ENCODE measurements at regions not wholly inside any gene's neighbourhood (a gene's known extent, or its start where the extent isn't known, plus 50 kb on each side); places are given as distances from the start of the nearest gene placed in this dataset.

GRCh38 chr1:116279715-116280114 lies 93.3 kb upstream of the ATP1A1 start:
- H3K27me3 ChIP-seq (replicated peaks; ENCODE audit: control insufficient read depth, insufficient read depth, low read length) = no peaks in the 10 kb centered on the region
- H3K4me3 ChIP-seq (replicated peaks; ENCODE audit: low read depth, low read length) = no peak overlapping the region
- TF ChIP-seq, protein P1, sequence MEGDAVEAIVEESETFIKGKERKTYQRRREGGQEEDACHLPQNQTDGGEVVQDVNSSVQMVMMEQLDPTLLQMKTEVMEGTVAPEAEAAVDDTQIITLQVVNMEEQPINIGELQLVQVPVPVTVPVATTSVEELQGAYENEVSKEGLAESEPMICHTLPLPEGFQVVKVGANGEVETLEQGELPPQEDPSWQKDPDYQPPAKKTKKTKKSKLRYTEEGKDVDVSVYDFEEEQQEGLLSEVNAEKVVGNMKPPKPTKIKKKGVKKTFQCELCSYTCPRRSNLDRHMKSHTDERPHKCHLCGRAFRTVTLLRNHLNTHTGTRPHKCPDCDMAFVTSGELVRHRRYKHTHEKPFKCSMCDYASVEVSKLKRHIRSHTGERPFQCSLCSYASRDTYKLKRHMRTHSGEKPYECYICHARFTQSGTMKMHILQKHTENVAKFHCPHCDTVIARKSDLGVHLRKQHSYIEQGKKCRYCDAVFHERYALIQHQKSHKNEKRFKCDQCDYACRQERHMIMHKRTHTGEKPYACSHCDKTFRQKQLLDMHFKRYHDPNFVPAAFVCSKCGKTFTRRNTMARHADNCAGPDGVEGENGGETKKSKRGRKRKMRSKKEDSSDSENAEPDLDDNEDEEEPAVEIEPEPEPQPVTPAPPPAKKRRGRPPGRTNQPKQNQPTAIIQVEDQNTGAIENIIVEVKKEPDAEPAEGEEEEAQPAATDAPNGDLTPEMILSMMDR (IDR thresholded peaks at IDR 0.05; ENCODE audit: insufficient read depth, low read length, poor library complexity, severe bottlenecking) = no peak
- no peaks in the 10 kb centered on the region for H3K36me3 ChIP-seq (ENCODE audit: control insufficient read depth, insufficient read depth, low read length)
- DNase-seq (ENCODE audit: extremely low read depth, insufficient read length) = no peak

- TF ChIP-seq, protein P1 (IDR thresholded peaks at IDR 0.05; ENCODE audit: insufficient read depth, low read length, poor library complexity, severe bottlenecking) = no peak
- no peaks in the 10 kb centered on the region for H3K27me3 ChIP-seq (replicated peaks; ENCODE audit: control insufficient read depth, insufficient read depth, low read length)
- H3K36me3 ChIP-seq (ENCODE audit: control insufficient read depth, insufficient read depth, low read length) = no peaks in the 10 kb centered on the region
- no peak overlapping the region for H3K4me3 ChIP-seq (replicated peaks; ENCODE audit: low read depth, low read length)
- DNase-seq (ENCODE audit: extremely low read depth, insufficient read length) = no peak
Measured at GRCh38 chr1:116284819-116285390, 88.1 kb upstream of the ATP1A1 start.

DNA sequence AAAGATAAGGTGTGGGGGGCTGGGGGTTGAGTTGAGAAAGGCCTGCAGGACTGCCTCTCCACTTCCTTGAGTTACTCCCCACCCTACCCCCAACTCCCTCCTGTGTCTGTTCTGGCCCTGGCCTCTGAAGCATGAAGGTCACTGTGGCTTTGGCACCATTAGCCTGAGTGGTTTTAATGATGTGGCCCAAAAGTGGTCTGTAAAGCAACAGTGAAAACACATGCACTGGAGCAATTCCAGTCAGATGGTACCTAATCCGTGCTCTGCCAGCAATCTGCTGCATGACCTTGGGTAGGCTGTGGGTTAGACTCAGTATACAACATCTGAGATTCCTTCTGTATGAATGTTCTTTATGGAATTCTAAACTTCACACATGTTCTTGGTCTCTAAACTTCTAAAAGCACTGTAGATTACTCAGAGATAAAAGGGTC lies 86.5 kb upstream of the ATP1A1 start:
- Histone ChIP-seq H3K36me3 (ENCODE audit: control insufficient read depth, insufficient read depth, low read length) (no peaks in the 10 kb centered on the region), H3K27me3 (replicated peaks; ENCODE audit: control insufficient read depth, insufficient read depth, low read length) (no peaks in the 10 kb centered on the region), H3K4me3 (replicated peaks; ENCODE audit: low read depth, low read length) (no peak overlapping the region)
- DNase-seq (ENCODE audit: extremely low read depth, insufficient read length) = no peak
- TF ChIP-seq, protein P1 (IDR thresholded peaks at IDR 0.05; ENCODE audit: insufficient read depth, low read length, poor library complexity, severe bottlenecking) = no peak

GRCh38 chr1:116287341-116288200 lies 85.5 kb upstream of the ATP1A1 start:
- DNase-seq (ENCODE audit: extremely low read depth, insufficient read length) = no peak
- H3K36me3 ChIP-seq (ENCODE audit: control insufficient read depth, insufficient read depth, low read length) = no peaks in the 10 kb centered on the region
- TF ChIP-seq, protein P1 (IDR thresholded peaks at IDR 0.05; ENCODE audit: insufficient read depth, low read length, poor library complexity, severe bottlenecking) = no peak
- H3K27me3 ChIP-seq (replicated peaks; ENCODE audit: control insufficient read depth, insufficient read depth, low read length) = no peaks in the 10 kb centered on the region
- no peak overlapping the region for H3K4me3 ChIP-seq (replicated peaks; ENCODE audit: low read depth, low read length)

DNA sequence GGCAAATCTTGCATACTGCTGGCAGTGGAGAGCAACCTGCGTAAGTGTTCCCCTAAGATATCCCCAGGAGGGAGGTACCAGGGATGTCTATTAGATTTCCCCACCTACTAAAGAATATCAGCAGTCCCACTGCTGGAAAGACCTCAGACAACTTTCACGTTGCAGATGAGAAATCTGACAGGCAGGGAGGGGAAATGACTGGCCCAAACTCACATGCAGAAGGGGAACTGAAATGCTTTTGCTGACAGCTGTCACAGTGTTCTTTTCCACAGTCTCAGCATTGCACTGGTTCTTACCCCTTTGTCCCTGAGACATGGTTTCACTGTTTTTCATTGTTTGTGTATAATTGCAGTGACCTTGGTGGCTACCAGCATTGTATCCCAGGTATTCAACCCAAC lies 84.8 kb upstream of the ATP1A1 start:
- H3K27me3 ChIP-seq (replicated peaks; ENCODE audit: control insufficient read depth, insufficient read depth, low read length) = no peaks in the 10 kb centered on the region
- H3K36me3 ChIP-seq (ENCODE audit: control insufficient read depth, insufficient read depth, low read length) = no peaks in the 10 kb centered on the region
- TF ChIP-seq, protein P1 (IDR thresholded peaks at IDR 0.05; ENCODE audit: insufficient read depth, low read length, poor library complexity, severe bottlenecking) = no peak
- peak; percentile 19 for DNase-seq (ENCODE audit: extremely low read depth, insufficient read length)
- no peak overlapping the region for H3K4me3 ChIP-seq (replicated peaks; ENCODE audit: low read depth, low read length)

Measured in GM06990 (cell line).